HepG2 (cell line): ENCODE measurements at regions not wholly inside any gene's neighbourhood (a gene's known extent, or its start where the extent isn't known, plus 50 kb on each side); places are given as distances from the start of the nearest gene placed in this dataset.

Source experiments
- ATAC-seq: fragments of 200-7000 bp; cut with Tn5 transposase; 3 replicates; pipeline ENCODE4 v1.9.1; 2020; ENCODE audit warnings: mild to moderate bottlenecking, moderate library complexity
- BruUV-seq: library from RNA; stranded (reverse); fragments of 400-500 nt; replicated peaks from 2 replicates; lab custom pipeline; 2021; lab: Mats Ljungman, UMichigan
- CTCF ChIA-PET: fragments of 300-600 bp; formaldehyde crosslinking; extraction: SDS; loops from one replicate; lab custom pipeline; 2021; ENCODE audit warnings: low total read pairs, inconsistent platforms, low intra/inter-chr PET ratio; lab: Yijun Ruan, JAX
- POLR2A ChIA-PET: fragments of 350-600 bp; sonication (Branson Sonifier 250); formaldehyde crosslinking; loops from one replicate; lab custom pipeline; 2020; ENCODE audit warnings: antibody characterized with exemption, inconsistent platforms; lab: Yijun Ruan, JAX
- DNase-seq: peaks from one replicate; pipeline ENCODE4 v3.0.0-alpha.2; 2015; ENCODE audit warnings: low spot score
- FAIRE-seq: peaks from 3 replicates; lab custom pipeline; 2011; peaks lifted over from hg19 to GRCh38; lab: Jason Lieb, UNC
- H2AFZ ChIP-seq: one replicate; pipeline ENCODE4 v1.6.1; 2011; ENCODE audit warnings: low read length, inconsistent platforms
- H3K27ac ChIP-seq: fragments of 300-600 bp; 3 replicates; pipeline ENCODE4 v1.8.0; 2011; ENCODE audit warnings: mixed run types, mild to moderate bottlenecking, mixed read lengths, low read length, inconsistent platforms; ENCODE audit not compliant: insufficient read depth; ENCODE audit errors: extremely low read length
- H3K27me3 ChIP-seq, 2 experiments: fragments of 200-600 bp in 1 of 2; 2 replicates in 1 of 2; 3 replicates in 1 of 2; pipeline versions ENCODE4 v1.6.0 to v1.8.0; 2011; ENCODE audit warnings: low read length in 2 of 2, mild to moderate bottlenecking in 2 of 2, moderate library complexity in 2 of 2, inconsistent platforms in 1 of 2; ENCODE audit not compliant: insufficient read depth in 2 of 2, control insufficient read depth in 1 of 2
- H3K36me3 ChIP-seq, 2 experiments: fragments of 200-600 bp in 1 of 2; replicated peaks in 1 of 2; 2 replicates in 1 of 2; 3 replicates in 1 of 2; pipeline versions ENCODE4 v1.5.1 to v1.8.0; 2011; ENCODE audit warnings: low read length in 2 of 2, inconsistent platforms in 1 of 2; ENCODE audit not compliant: insufficient read depth in 2 of 2, control insufficient read depth in 1 of 2
- H3K4me1 ChIP-seq: 2 replicates; pipeline ENCODE4 v1.5.1; 2012; ENCODE audit warnings: low read length, inconsistent platforms; ENCODE audit not compliant: insufficient read depth
- H3K4me2 ChIP-seq: 2 replicates; pipeline ENCODE4 v1.6.0; 2011; ENCODE audit warnings: low read depth, low read length, inconsistent platforms
- H3K4me3 ChIP-seq, 3 experiments: fragments of 200-600 bp in 1 of 3; sonication (generic), shearing (Covaris generic) in 1 of 3; replicated peaks in 1 of 3; 2 replicates each; pipeline ENCODE4 v1.5.1; 2011 to 2016; ENCODE audit warnings: low read length in 3 of 3, inconsistent platforms in 2 of 3, low read depth in 2 of 3, mild to moderate bottlenecking in 2 of 3, control low read depth in 1 of 3, mixed read lengths in 1 of 3; ENCODE audit not compliant: insufficient read depth in 1 of 3
- H3K79me2 ChIP-seq: one replicate; pipeline ENCODE4 v1.6.1; 2011; ENCODE audit warnings: low read length, inconsistent platforms; ENCODE audit not compliant: insufficient read depth
- H3K9ac ChIP-seq: 2 replicates; pipeline ENCODE4 v1.6.0; 2011; ENCODE audit warnings: mild to moderate bottlenecking, low read depth, low read length, inconsistent platforms; ENCODE audit not compliant: insufficient read depth
- H3K9me3 ChIP-seq: 2 replicates; pipeline ENCODE4 v1.5.1; 2012; ENCODE audit warnings: mild to moderate bottlenecking, low read length
- H4K20me1 ChIP-seq: 2 replicates; pipeline ENCODE4 v1.6.0; 2011; ENCODE audit warnings: inconsistent platforms, mild to moderate bottlenecking, low read length, moderate library complexity; ENCODE audit not compliant: insufficient read depth
- CCAR2 ChIP-seq: fragments of 200-400 bp; formaldehyde crosslinking; optimal IDR thresholded peaks from 2 replicates; pipeline ENCODE3; 2018; ENCODE audit warnings: low read depth, mild to moderate bottlenecking, low read length, moderate library complexity
- HNRNPL ChIP-seq: fragments of 200-400 bp; formaldehyde crosslinking; IDR thresholded peaks from 2 replicates; pipeline ENCODE4 v1.6.1; 2017; ENCODE audit warnings: mild to moderate bottlenecking, low read depth, low read length
- KDM4B ChIP-seq: sonication (generic); formaldehyde crosslinking; IDR thresholded peaks from 2 replicates; pipeline ENCODE4 v1.4.0; 2020; ENCODE audit warnings: missing genetic modification reagents
- NFKB2 ChIP-seq: sonication (generic); formaldehyde crosslinking; IDR thresholded peaks from 2 replicates; pipeline ENCODE4 v1.4.0; 2020; ENCODE audit warnings: missing genetic modification reagents, borderline replicate concordance
- PAX8 ChIP-seq: sonication (generic); formaldehyde crosslinking; IDR thresholded peaks from 2 replicates; pipeline ENCODE4 v1.8.0; 2022; ENCODE audit warnings: mild to moderate bottlenecking, missing genetic modification reagents, borderline replicate concordance
- PHF8 ChIP-seq: sonication (generic); formaldehyde crosslinking; IDR thresholded peaks from 2 replicates; pipeline ENCODE4 v1.5.0; 2020; ENCODE audit warnings: missing genetic modification reagents
- PLRG1 ChIP-seq: fragments of 450-650 bp; conservative IDR thresholded peaks from 2 replicates; pipeline ENCODE4 v1.6.1; 2016
- SRSF9 ChIP-seq: fragments of 200-400 bp; formaldehyde crosslinking; IDR thresholded peaks from 2 replicates; pipeline ENCODE4 v1.6.1; 2018; ENCODE audit warnings: borderline replicate concordance, mild to moderate bottlenecking, low read depth, low read length; ENCODE audit not compliant: insufficient read depth, poor library complexity, severe bottlenecking
- THAP8 ChIP-seq: sonication (generic); formaldehyde crosslinking; IDR thresholded peaks from 2 replicates; pipeline ENCODE4 v1.5.1; 2020; ENCODE audit warnings: missing genetic modification reagents, mild to moderate bottlenecking, borderline replicate concordance
- TRIM22 ChIP-seq: fragments of 450-650 bp; IDR thresholded peaks from 2 replicates; pipeline ENCODE4 v1.6.1; 2017
- ZFP36L2 ChIP-seq: sonication (generic); formaldehyde crosslinking; IDR thresholded peaks from 2 replicates; pipeline ENCODE4 v1.4.0; 2020; ENCODE audit warnings: missing genetic modification reagents
- ZNF205 ChIP-seq: IDR thresholded peaks from 2 replicates; pipeline ENCODE4 v1.6.1; 2018; ENCODE audit warnings: missing biosample characterization, missing genetic modification reagents
- ZNF232 ChIP-seq: sonication (generic); formaldehyde crosslinking; IDR thresholded peaks from 2 replicates; pipeline ENCODE4 v1.4.0; 2020; ENCODE audit warnings: missing genetic modification reagents, borderline replicate concordance
- ZNF329 ChIP-seq: sonication (generic); formaldehyde crosslinking; IDR thresholded peaks from 2 replicates; pipeline ENCODE4 v1.9.0; 2021; ENCODE audit warnings: low read depth, mild to moderate bottlenecking, missing genetic modification reagents
- ZNF766 ChIP-seq: sonication (generic); formaldehyde crosslinking; IDR thresholded peaks from 2 replicates; pipeline ENCODE4 v1.5.0; 2020; ENCODE audit warnings: missing genetic modification reagents, borderline replicate concordance
- ZSCAN12 ChIP-seq: sonication (generic); formaldehyde crosslinking; IDR thresholded peaks from 2 replicates; pipeline ENCODE4 v1.9.0; 2021; ENCODE audit warnings: mild to moderate bottlenecking, missing genetic modification reagents
- WGBS: methylation state at CpG from one replicate; pipeline ENCODE4 v1.1.6; 2017; ENCODE audit warnings: low lambda C conversion rate; 5-methylcytosine and 5-hydroxymethylcytosine counted together
- in situ Hi-C: cut with HindIII; loops from 2 replicates; pipeline ENCODE4 v1.10.0; 2017; ENCODE audit warnings: low pct_unique_long_range_greater_than_20kb; ENCODE audit not compliant: extremely low pct_ligation_motif_present
- intact Hi-C: fragments of 100-400 bp; cut with micrococcal nuclease; formaldehyde crosslinking; loops from one replicate; pipeline ENCODE4 v1.10.0; 2022; ENCODE audit not compliant: unreplicated experiment
- TF ChIP-seq, protein P1 (sequence below): sonication (generic); IDR thresholded peaks from 2 replicates; pipeline ENCODE4 v1.6.1; 2016; ENCODE audit warnings: low read depth, borderline replicate concordance

- intact Hi-C loops (no loop called here), in situ Hi-C loops (no loop called here)
- H3K36me3 ChIP-seq, result no peaks in the 10 kb centered on the region
- DNase-seq (no peak), FAIRE-seq (no peak)
- H2AFZ ChIP-seq, result no peak overlapping the region
- no TSS peak for BruUV-seq
- POLR2A ChIA-PET, result no interaction called here
- no peaks in the 10 kb centered on the region for H3K79me2 ChIP-seq
- H3K4me1 ChIP-seq, result peaks cover 24% of the 10 kb centered on the region
- H3K9ac ChIP-seq, result no peak overlapping the region
- no peak overlapping the region for H3K4me3 ChIP-seq
- no peak overlapping the region for H3K4me2 ChIP-seq
- no peak overlapping the region for H3K27ac ChIP-seq
- TF ChIP-seq, protein P1, sequence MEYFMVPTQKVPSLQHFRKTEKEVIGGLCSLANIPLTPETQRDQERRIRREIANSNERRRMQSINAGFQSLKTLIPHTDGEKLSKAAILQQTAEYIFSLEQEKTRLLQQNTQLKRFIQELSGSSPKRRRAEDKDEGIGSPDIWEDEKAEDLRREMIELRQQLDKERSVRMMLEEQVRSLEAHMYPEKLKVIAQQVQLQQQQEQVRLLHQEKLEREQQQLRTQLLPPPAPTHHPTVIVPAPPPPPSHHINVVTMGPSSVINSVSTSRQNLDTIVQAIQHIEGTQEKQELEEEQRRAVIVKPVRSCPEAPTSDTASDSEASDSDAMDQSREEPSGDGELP, result 0 out of 2 replicates have a peak, but pooled peaks have one; percentile 15
- TF ChIP-seq HNRNPL (0 out of 2 replicates have a peak, but pooled peaks have one; percentile 23), PHF8 (CRISPR knock-in tag) (no peak)
- TF ChIP-seq, all 625 proteins: peak for 2
- CTCF ChIA-PET, result no interaction called here
- Histone ChIP-seq H3K9me3 (no peaks in the 10 kb centered on the region), H3K27me3 (no peaks in the 10 kb centered on the region; a peak in 2 of 5 replicates), H4K20me1 (no peaks in the 10 kb centered on the region)
- WGBS, result 0% methylated on average over 1 of the region's 15 CpGs
- peak; percentile 32; the same call in 1 of the 3 replicates for ATAC-seq
These were observed 338.1 kb downstream of the BCOR start for GRCh38 chrX:39759526-39760224.

DNA sequence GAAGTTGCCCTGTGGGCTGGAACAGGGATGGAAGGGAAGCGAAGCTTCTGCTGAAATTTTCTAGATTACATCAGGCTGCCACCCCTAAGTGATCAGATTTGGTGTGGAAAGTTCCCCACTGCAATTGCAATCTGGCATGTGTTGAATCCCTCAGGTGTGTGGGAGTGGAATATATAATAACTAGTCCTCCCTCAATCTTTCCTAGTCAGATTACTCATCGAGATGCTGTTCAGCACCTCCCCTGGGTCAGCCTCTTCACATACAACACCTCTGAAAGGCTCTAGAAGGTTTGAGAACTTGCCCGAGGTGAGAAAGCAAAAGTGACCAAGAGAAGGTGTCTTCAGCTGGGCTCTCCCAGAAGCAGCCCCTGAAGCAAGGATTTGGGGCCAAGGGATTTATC is 336.8 kb downstream of the BCOR start:
- no peaks in the 10 kb centered on the region for H3K9me3 ChIP-seq
- WGBS, result 50% methylated on average over 3 of the region's 3 CpGs
- no peaks in the 10 kb centered on the region; a peak in 2 of 5 replicates for H3K27me3 ChIP-seq
- DNase-seq (no peak), FAIRE-seq (no peak), ATAC-seq (no peak)
- H3K79me2 ChIP-seq, result no peaks in the 10 kb centered on the region
- BruUV-seq, result no TSS peak
- no peak overlapping the region for H3K27ac ChIP-seq
- H4K20me1 ChIP-seq, result no peaks in the 10 kb centered on the region
- H3K4me2 ChIP-seq, result no peak overlapping the region
- intact Hi-C loops, result no loop called here
- no peak overlapping the region for H2AFZ ChIP-seq
- ChIA-PET POLR2A (no interaction called here), CTCF (no interaction called here)
- no peak overlapping the region for H3K4me3 ChIP-seq
- H3K36me3 ChIP-seq, result no peaks in the 10 kb centered on the region
- peaks cover 12% of the 10 kb centered on the region for H3K4me1 ChIP-seq
- in situ Hi-C loops, result no loop called here
- H3K9ac ChIP-seq, result no peak overlapping the region
- TF ChIP-seq ZFP36L2 (CRISPR knock-in tag), result no peak
- no peak for TF ChIP-seq TRIM22
- no peak for TF ChIP-seq CCAR2
- TF ChIP-seq ZNF766 (CRISPR knock-in tag), result no peak
- no peak for TF ChIP-seq NFKB2 (CRISPR knock-in tag)
- no peak for TF ChIP-seq PLRG1
- TF ChIP-seq KDM4B (CRISPR knock-in tag), result no peak
- no peak for TF ChIP-seq THAP8 (CRISPR knock-in tag)
- no peak for TF ChIP-seq ZNF205 (CRISPR knock-in tag)
- TF ChIP-seq ZNF329 (CRISPR knock-in tag), result no peak
- TF ChIP-seq ZNF232 (CRISPR knock-in tag), result no peak
- TF ChIP-seq ZSCAN12 (CRISPR knock-in tag), result no peak
- no peak for TF ChIP-seq SRSF9
- TF ChIP-seq PAX8, result no peak
